Stimulated activated memory B cell treated with anti-CD40 and anti-IgM and Interleukin-4, amounts not matched to agents 10 μg/mL and 1 μg/mL and 100 μg/mL, for 72 hours (primary cell): ENCODE measurements at regions not wholly inside any gene's neighbourhood (a gene's known extent, or its start where the extent isn't known, plus 50 kb on each side); places are given as distances from the start of the nearest gene placed in this dataset.
"Not testable (repeated sequence)": the region's sequence is repeated elsewhere in the genome, so short reads cannot be mapped to it uniquely, and the experiment has no call there.

Experiments
- ATAC-seq: fragments of 150-1000 bp; cut with Tn5 transposase; 2 replicates; pipeline ENCODE4 v1.10.0; 2021
- H3K27ac Mint-ChIP-seq: one replicate; pipeline ENCODE4 v1.8.0; 2022; ENCODE audit warnings: mild to moderate bottlenecking, mixed read lengths
- H3K27me3 Mint-ChIP-seq: one replicate; pipeline ENCODE4 v1.8.0; 2022; ENCODE audit warnings: mixed read lengths
- H3K36me3 Mint-ChIP-seq: one replicate; pipeline ENCODE4 v1.8.0; 2022; ENCODE audit warnings: mixed read lengths
- H3K4me1 Mint-ChIP-seq: one replicate; pipeline ENCODE4 v1.8.0; 2022; ENCODE audit warnings: mixed read lengths
- H3K4me3 Mint-ChIP-seq: one replicate; pipeline ENCODE4 v1.8.0; 2022; ENCODE audit warnings: mild to moderate bottlenecking, moderate library complexity, mixed read lengths
- H3K9me3 Mint-ChIP-seq: one replicate; pipeline ENCODE4 v1.8.0; 2022; ENCODE audit warnings: mixed read lengths

- Mint-ChIP-seq H3K4me3 (no peak overlapping the region), H3K27ac (no peak overlapping the region), H3K4me1 (no peaks in the 10 kb centered on the region), H3K27me3 (peaks cover 44% of the 10 kb centered on the region), H3K36me3 (no peaks in the 10 kb centered on the region), H3K9me3 (no peaks in the 10 kb centered on the region)
- no peak for ATAC-seq
These were observed 85.3 kb upstream of the SLC22A23 start for GRCh38 chr6:3542032-3542640.

GRCh38 chr6:3541006-3541585 lies 84.2 kb upstream of the SLC22A23 start:
- peaks cover 44% of the 10 kb centered on the region for H3K27me3 Mint-ChIP-seq
- H3K4me3 Mint-ChIP-seq: no peak overlapping the region
- H3K9me3 Mint-ChIP-seq: no peaks in the 10 kb centered on the region
- ATAC-seq: no peak
- no peaks in the 10 kb centered on the region for H3K4me1 Mint-ChIP-seq
- H3K36me3 Mint-ChIP-seq: no peaks in the 10 kb centered on the region
- H3K27ac Mint-ChIP-seq: no peak overlapping the region

- ATAC-seq: no peak
- H3K9me3 Mint-ChIP-seq: no peaks in the 10 kb centered on the region
- no peaks in the 10 kb centered on the region for H3K36me3 Mint-ChIP-seq
- H3K27ac Mint-ChIP-seq: no peak overlapping the region
- H3K27me3 Mint-ChIP-seq: peaks cover 42% of the 10 kb centered on the region
- H3K4me3 Mint-ChIP-seq: no peak overlapping the region
- no peaks in the 10 kb centered on the region for H3K4me1 Mint-ChIP-seq
These were observed 83.5 kb upstream of the SLC22A23 start for GRCh38 chr6:3540253-3540820.

GRCh38 chr6:3538536-3538935 lies 81.7 kb upstream of the SLC22A23 start:
- no peak overlapping the region for H3K4me3 Mint-ChIP-seq
- H3K9me3 Mint-ChIP-seq: no peaks in the 10 kb centered on the region
- no peaks in the 10 kb centered on the region for H3K4me1 Mint-ChIP-seq
- peaks cover 34% of the 10 kb centered on the region for H3K27me3 Mint-ChIP-seq
- no peaks in the 10 kb centered on the region for H3K36me3 Mint-ChIP-seq
- ATAC-seq: no peak
- no peak overlapping the region for H3K27ac Mint-ChIP-seq

GRCh38 chr6:3536901-3537300 lies 80.1 kb upstream of the SLC22A23 start:
- Mint-ChIP-seq H3K36me3 (no peaks in the 10 kb centered on the region), H3K4me1 (no peaks in the 10 kb centered on the region), H3K4me3 (no peak overlapping the region), H3K9me3 (no peaks in the 10 kb centered on the region), H3K27me3 (peaks cover 27% of the 10 kb centered on the region), H3K27ac (no peak overlapping the region)
- ATAC-seq: no peak

GRCh38 chr6:3535776-3536435 lies 79.1 kb upstream of the SLC22A23 start:
- no peak for ATAC-seq
- Mint-ChIP-seq H3K9me3 (no peaks in the 10 kb centered on the region), H3K27me3 (peaks cover 30% of the 10 kb centered on the region), H3K36me3 (no peaks in the 10 kb centered on the region), H3K27ac (no peak overlapping the region), H3K4me3 (no peak overlapping the region), H3K4me1 (no peaks in the 10 kb centered on the region)

GRCh38 chr6:3535033-3535775 lies 78.4 kb upstream of the SLC22A23 start:
- Mint-ChIP-seq H3K4me1 (no peaks in the 10 kb centered on the region), H3K4me3 (no peak overlapping the region), H3K27ac (no peak overlapping the region), H3K36me3 (no peaks in the 10 kb centered on the region), H3K27me3 (peaks cover 37% of the 10 kb centered on the region), H3K9me3 (no peaks in the 10 kb centered on the region)
- no peak for ATAC-seq

- Mint-ChIP-seq H3K27ac (no peak overlapping the region), H3K36me3 (no peaks in the 10 kb centered on the region), H3K4me3 (no peak overlapping the region), H3K4me1 (no peaks in the 10 kb centered on the region), H3K27me3 (peaks cover 42% of the 10 kb centered on the region), H3K9me3 (no peaks in the 10 kb centered on the region)
- ATAC-seq: no peak
These were observed 77.7 kb upstream of the SLC22A23 start for GRCh38 chr6:3534599-3534998.

- no peak for ATAC-seq
- H3K27ac Mint-ChIP-seq: no peak overlapping the region
- H3K36me3 Mint-ChIP-seq: no peaks in the 10 kb centered on the region
- peaks cover 35% of the 10 kb centered on the region for H3K27me3 Mint-ChIP-seq
- no peaks in the 10 kb centered on the region for H3K4me1 Mint-ChIP-seq
- H3K4me3 Mint-ChIP-seq: no peak overlapping the region
- H3K9me3 Mint-ChIP-seq: no peaks in the 10 kb centered on the region
These were observed 77.1 kb upstream of the SLC22A23 start for GRCh38 chr6:3533981-3534380.

GRCh38 chr6:3532296-3532916 lies 75.6 kb upstream of the SLC22A23 start:
- Mint-ChIP-seq H3K4me1 (no peaks in the 10 kb centered on the region), H3K27ac (no peak overlapping the region), H3K27me3 (peaks cover 20% of the 10 kb centered on the region)

GRCh38 chr6:3531481-3531880 lies 74.6 kb upstream of the SLC22A23 start:
- no peaks in the 10 kb centered on the region for H3K9me3 Mint-ChIP-seq
- H3K4me1 Mint-ChIP-seq: no peaks in the 10 kb centered on the region
- no peaks in the 10 kb centered on the region for H3K36me3 Mint-ChIP-seq
- no peak overlapping the region for H3K4me3 Mint-ChIP-seq
- H3K27ac Mint-ChIP-seq: no peak overlapping the region
- H3K27me3 Mint-ChIP-seq: peaks cover 21% of the 10 kb centered on the region
- ATAC-seq: no peak

More at GRCh38 chr6:3532296-3532916, 75.6 kb upstream of the SLC22A23 start:
- Mint-ChIP-seq H3K9me3 (no peaks in the 10 kb centered on the region), H3K36me3 (no peaks in the 10 kb centered on the region), H3K4me3 (no peak overlapping the region)
- no peak for ATAC-seq

- Mint-ChIP-seq H3K27ac (no peak overlapping the region), H3K9me3 (no peaks in the 10 kb centered on the region), H3K4me1 (no peaks in the 10 kb centered on the region), H3K36me3 (no peaks in the 10 kb centered on the region), H3K27me3 (peaks cover 28% of the 10 kb centered on the region), H3K4me3 (no peak overlapping the region)
- no peak for ATAC-seq
These were observed 73.7 kb upstream of the SLC22A23 start for GRCh38 chr6:3530515-3530914.

GRCh38 chr6:3529721-3530120 lies 72.9 kb upstream of the SLC22A23 start:
- ATAC-seq: no peak
- no peak overlapping the region for H3K4me3 Mint-ChIP-seq
- H3K9me3 Mint-ChIP-seq: no peaks in the 10 kb centered on the region
- H3K36me3 Mint-ChIP-seq: no peaks in the 10 kb centered on the region
- no peak overlapping the region for H3K27ac Mint-ChIP-seq
- peaks cover 29% of the 10 kb centered on the region for H3K27me3 Mint-ChIP-seq
- no peaks in the 10 kb centered on the region for H3K4me1 Mint-ChIP-seq

GRCh38 chr6:3529232-3529631 lies 72.4 kb upstream of the SLC22A23 start:
- Mint-ChIP-seq H3K4me1 (no peaks in the 10 kb centered on the region), H3K27me3 (peaks cover 33% of the 10 kb centered on the region), H3K4me3 (no peak overlapping the region), H3K9me3 (no peaks in the 10 kb centered on the region), H3K27ac (no peak overlapping the region), H3K36me3 (no peaks in the 10 kb centered on the region)
- no peak for ATAC-seq

GRCh38 chr6:3528081-3528671 lies 71.3 kb upstream of the SLC22A23 start:
- peaks cover 44% of the 10 kb centered on the region for H3K27me3 Mint-ChIP-seq
- H3K27ac Mint-ChIP-seq, H3K9me3 Mint-ChIP-seq, H3K4me1 Mint-ChIP-seq, ATAC-seq, H3K4me3 Mint-ChIP-seq, H3K36me3 Mint-ChIP-seq: not testable (repeated sequence)
